GM13976 (cell line): ENCODE measurements at regions not wholly inside any gene's neighbourhood (a gene's known extent, or its start where the extent isn't known, plus 50 kb on each side); places are given as distances from the start of the nearest gene placed in this dataset.

Experiments used
- DNase-seq: peaks from one replicate; pipeline ENCODE4 v3.0.0; 2012; ENCODE audit warnings: low spot score
- CTCF ChIP-seq: IDR thresholded peaks from 2 replicates; pipeline ENCODE4 v1.5.1; 2012; ENCODE audit warnings: borderline replicate concordance, mild to moderate bottlenecking; ENCODE audit not compliant: insufficient read depth; ENCODE audit errors: extremely low read depth, missing control alignments, control extremely low read depth
- in situ Hi-C: fragments of 300-500 bp; cut with MboI; formaldehyde crosslinking; loops from one replicate; pipeline ENCODE4 v1.12.0; 2022; ENCODE audit warnings: low sequenced_read_pairs, mixed read lengths, inconsistent platforms; ENCODE audit not compliant: unreplicated experiment

GRCh38 chr4:129578336-129578735, 482.4 kb downstream of the C4orf33 start:
- in situ Hi-C loops, result no loop called here
- TF ChIP-seq CTCF, result no peak
- DNase-seq, result no peak

- no peak for DNase-seq
- TF ChIP-seq CTCF, result no peak
- in situ Hi-C loops, result no loop called here
These were observed 485.4 kb downstream of the C4orf33 start for GRCh38 chr4:129581305-129581704.

GRCh38 chr4:129583868-129584267, 487.9 kb downstream of the C4orf33 start:
- no peak for DNase-seq
- no peak for TF ChIP-seq CTCF
- in situ Hi-C loops, result no loop called here

- TF ChIP-seq CTCF, result no peak
- in situ Hi-C loops, result no loop called here
- DNase-seq, result no peak
These were observed 502.6 kb downstream of the C4orf33 start for GRCh38 chr4:129598582-129598981.

- no peak for DNase-seq
- TF ChIP-seq CTCF, result no peak
- in situ Hi-C loops, result no loop called here
These were observed 504.9 kb downstream of the C4orf33 start for GRCh38 chr4:129600898-129601297.

- no peak for TF ChIP-seq CTCF
- in situ Hi-C loops, result no loop called here
- no peak for DNase-seq
These were observed 506.5 kb downstream of the C4orf33 start for GRCh38 chr4:129602447-129602846.

- in situ Hi-C loops, result no loop called here
- no peak for TF ChIP-seq CTCF
- DNase-seq, result no peak
These were observed 507.4 kb downstream of the C4orf33 start for GRCh38 chr4:129603241-129603931.
